ENCODE measurements at regions not wholly inside any gene's neighbourhood (a gene's known extent, or its start where the extent isn't known, plus 50 kb on each side); places are given as distances from the start of the nearest gene placed in this dataset.

DNA sequence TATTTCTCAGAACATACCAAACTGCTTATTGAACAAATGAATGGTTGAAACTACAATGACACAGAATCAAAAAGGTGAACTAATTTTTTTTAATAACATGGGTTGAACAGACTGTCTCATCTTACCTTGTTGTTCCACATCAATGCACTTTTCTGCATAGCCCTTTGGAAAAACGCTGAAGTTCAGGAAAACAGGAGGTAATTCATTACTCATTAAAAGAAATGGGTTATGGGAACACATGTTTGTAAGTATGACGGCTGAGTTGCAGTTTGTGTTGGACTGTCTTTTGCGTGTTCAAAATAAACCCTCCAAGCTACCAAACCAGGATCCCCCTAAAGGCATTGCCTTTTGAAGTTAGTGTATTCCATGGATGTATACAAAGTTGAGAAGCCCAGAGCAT lies 514.9 kb upstream of the PKN2 start:
- TF ChIP-seq, protein P1, sequence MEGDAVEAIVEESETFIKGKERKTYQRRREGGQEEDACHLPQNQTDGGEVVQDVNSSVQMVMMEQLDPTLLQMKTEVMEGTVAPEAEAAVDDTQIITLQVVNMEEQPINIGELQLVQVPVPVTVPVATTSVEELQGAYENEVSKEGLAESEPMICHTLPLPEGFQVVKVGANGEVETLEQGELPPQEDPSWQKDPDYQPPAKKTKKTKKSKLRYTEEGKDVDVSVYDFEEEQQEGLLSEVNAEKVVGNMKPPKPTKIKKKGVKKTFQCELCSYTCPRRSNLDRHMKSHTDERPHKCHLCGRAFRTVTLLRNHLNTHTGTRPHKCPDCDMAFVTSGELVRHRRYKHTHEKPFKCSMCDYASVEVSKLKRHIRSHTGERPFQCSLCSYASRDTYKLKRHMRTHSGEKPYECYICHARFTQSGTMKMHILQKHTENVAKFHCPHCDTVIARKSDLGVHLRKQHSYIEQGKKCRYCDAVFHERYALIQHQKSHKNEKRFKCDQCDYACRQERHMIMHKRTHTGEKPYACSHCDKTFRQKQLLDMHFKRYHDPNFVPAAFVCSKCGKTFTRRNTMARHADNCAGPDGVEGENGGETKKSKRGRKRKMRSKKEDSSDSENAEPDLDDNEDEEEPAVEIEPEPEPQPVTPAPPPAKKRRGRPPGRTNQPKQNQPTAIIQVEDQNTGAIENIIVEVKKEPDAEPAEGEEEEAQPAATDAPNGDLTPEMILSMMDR (IDR thresholded peaks at IDR 0.05) = no peak

DNA sequence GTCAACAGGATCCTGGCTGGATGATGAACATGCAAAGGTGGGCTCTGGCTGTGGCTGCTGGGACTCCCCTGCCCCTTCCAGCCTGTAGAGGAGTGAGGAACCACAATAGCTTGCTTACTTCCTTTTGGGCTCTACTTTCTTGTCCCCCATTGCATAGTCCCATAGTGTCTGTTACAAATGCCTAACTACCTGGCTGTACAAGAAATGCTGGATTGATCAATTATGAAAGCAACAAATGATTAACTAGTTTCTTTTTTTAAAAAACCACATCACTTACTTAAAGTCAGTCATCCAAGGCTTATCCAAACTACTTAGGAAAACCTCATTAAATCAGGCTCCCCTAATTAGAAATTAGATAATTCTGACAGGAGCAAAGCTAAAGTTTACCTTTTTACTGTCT lies 514.1 kb upstream of the PKN2 start:
- TF ChIP-seq, protein P1 (IDR thresholded peaks at IDR 0.05) = no peak

GRCh38 chr1:88175120-88175630 lies 508.9 kb upstream of the PKN2 start:
- TF ChIP-seq, protein P1 (IDR thresholded peaks at IDR 0.05) = no peak

DNA sequence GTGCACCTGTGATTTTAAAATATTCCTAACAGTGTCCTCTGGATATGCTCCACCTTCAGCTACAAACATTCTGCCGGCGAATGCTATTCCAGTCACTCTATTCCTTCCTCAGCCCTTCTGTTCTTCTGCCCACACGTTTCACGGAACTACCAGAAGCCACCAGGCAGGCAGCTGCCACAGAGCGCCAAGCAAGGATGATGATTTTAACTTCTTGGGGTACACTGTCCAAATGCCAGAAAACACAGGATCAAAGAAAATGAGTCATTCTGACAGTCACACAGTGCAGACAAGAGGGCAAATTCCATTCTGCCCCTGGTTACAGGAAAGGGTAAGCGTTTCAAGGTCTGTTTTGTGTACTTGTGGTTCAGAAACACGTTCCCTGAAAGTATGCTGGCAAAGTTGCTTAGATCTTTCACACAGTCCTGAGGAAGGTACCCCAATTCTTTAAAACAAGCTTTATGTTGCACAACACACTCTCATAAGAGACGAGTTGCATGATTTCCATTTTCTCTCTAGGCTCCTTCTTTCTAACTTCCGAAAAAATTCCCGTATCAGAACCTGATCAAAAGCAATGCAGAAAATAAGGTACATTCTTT lies 508.3 kb upstream of the PKN2 start:
- TF ChIP-seq, protein P1 (IDR thresholded peaks at IDR 0.05) = no peak

DNA sequence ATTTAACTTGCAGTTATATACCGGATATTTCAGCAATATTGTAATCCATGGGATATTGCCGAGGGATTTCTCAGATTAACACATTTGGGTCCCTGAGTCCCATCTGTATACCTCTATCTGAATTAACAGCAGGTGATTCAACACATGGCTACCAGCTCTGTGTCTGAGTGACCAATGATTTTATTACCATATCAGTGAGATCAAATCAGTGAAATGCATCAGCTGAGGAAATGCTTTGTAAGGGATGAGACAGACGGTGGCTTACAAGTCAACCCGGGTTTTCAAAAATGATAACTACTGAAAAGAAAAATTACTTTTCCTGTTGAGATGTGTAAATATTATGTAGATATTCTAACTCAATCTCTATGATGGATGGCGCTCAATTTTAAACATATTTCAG lies 504.1 kb upstream of the PKN2 start:
- TF ChIP-seq, protein P1 (IDR thresholded peaks at IDR 0.05) = no peak

- TF ChIP-seq, protein P1 (IDR thresholded peaks at IDR 0.05) = peak; percentile 97
Measured at GRCh38 chr1:88180449-88181108, 503.5 kb upstream of the PKN2 start.

- TF ChIP-seq, protein P1 (IDR thresholded peaks at IDR 0.05) = no peak
Measured at GRCh38 chr1:88186911-88187310, 497.2 kb upstream of the PKN2 start.
